Neutrophil (primary cell): ENCODE measurements at regions not wholly inside any gene's neighbourhood (a gene's known extent, or its start where the extent isn't known, plus 50 kb on each side); places are given as distances from the start of the nearest gene placed in this dataset.
"Not testable (repeated sequence)": the region's sequence is repeated elsewhere in the genome, so short reads cannot be mapped to it uniquely, and the experiment has no call there.

Source experiments
- H3K27ac ChIP-seq: fragments of 200-600 bp; sonication (generic); 2 replicates; pipeline ENCODE4 v1.5.1; 2016; ENCODE audit warnings: mild to moderate bottlenecking, moderate library complexity
- H3K27me3 ChIP-seq: fragments of 200-600 bp; sonication (generic); 2 replicates; pipeline ENCODE4 v1.6.0; 2016; ENCODE audit warnings: mild to moderate bottlenecking
- H3K36me3 ChIP-seq: fragments of 200-600 bp; sonication (generic); 2 replicates; pipeline ENCODE4 v1.5.1; 2017
- H3K4me1 ChIP-seq, 2 experiments: fragments of 200-600 bp in 1 of 2; sonication (generic) in 1 of 2; 1 replicate in 1 of 2; 2 replicates in 1 of 2; pipeline versions ENCODE4 v1.5.1 to v1.6.1; 2013 to 2016; ENCODE audit warnings: low read depth in 1 of 2, low read length in 1 of 2, mild to moderate bottlenecking in 1 of 2, moderate library complexity in 1 of 2; ENCODE audit not compliant: control insufficient read depth in 1 of 2, insufficient read depth in 1 of 2
- H3K4me3 ChIP-seq, 2 experiments: fragments of 200-600 bp in 1 of 2; sonication (generic) in 1 of 2; 1 replicate in 1 of 2; 2 replicates in 1 of 2; pipeline ENCODE4 v1.5.1; 2013 to 2016; ENCODE audit warnings: low read depth in 1 of 2, low read length in 1 of 2, mild to moderate bottlenecking in 1 of 2, moderate library complexity in 1 of 2
- H3K9me3 ChIP-seq: fragments of 200-600 bp; sonication (generic); 2 replicates; pipeline ENCODE4 v1.5.1; 2016
- TF ChIP-seq, protein P1 (sequence below): fragments of 200-600 bp; sonication (generic); IDR thresholded peaks from 2 replicates; pipeline ENCODE4 v1.5.1; 2016; ENCODE audit warnings: antibody characterized with exemption

DNA sequence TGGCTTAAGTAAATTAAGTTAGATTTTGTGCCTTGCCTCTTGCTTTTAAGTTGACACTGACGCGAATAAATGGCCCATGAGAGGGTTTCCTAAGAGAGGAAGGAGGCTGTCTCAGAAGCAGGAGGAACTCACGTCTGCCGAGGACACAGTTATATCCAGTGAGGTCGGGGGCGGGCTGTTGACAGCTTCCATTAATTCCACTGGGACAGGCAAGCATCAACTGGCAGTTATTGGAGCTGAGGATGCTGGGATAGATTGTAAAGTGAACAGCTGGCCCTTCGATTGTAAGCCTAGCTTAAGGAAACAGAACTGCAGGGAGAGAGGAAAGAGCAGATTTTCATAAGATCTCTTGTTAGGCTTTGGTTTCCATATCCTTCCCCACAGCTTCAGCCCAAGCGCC, 399.2 kb downstream of the IPO8 start:
- Histone ChIP-seq H3K27ac (no peak overlapping the region), H3K27me3 (no peaks in the 10 kb centered on the region), H3K4me1 (no peaks in the 10 kb centered on the region), H3K4me3 (no peak overlapping the region), H3K9me3 (no peaks in the 10 kb centered on the region), H3K36me3 (no peaks in the 10 kb centered on the region)
- TF ChIP-seq, protein P1, sequence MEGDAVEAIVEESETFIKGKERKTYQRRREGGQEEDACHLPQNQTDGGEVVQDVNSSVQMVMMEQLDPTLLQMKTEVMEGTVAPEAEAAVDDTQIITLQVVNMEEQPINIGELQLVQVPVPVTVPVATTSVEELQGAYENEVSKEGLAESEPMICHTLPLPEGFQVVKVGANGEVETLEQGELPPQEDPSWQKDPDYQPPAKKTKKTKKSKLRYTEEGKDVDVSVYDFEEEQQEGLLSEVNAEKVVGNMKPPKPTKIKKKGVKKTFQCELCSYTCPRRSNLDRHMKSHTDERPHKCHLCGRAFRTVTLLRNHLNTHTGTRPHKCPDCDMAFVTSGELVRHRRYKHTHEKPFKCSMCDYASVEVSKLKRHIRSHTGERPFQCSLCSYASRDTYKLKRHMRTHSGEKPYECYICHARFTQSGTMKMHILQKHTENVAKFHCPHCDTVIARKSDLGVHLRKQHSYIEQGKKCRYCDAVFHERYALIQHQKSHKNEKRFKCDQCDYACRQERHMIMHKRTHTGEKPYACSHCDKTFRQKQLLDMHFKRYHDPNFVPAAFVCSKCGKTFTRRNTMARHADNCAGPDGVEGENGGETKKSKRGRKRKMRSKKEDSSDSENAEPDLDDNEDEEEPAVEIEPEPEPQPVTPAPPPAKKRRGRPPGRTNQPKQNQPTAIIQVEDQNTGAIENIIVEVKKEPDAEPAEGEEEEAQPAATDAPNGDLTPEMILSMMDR, result no peak

DNA sequence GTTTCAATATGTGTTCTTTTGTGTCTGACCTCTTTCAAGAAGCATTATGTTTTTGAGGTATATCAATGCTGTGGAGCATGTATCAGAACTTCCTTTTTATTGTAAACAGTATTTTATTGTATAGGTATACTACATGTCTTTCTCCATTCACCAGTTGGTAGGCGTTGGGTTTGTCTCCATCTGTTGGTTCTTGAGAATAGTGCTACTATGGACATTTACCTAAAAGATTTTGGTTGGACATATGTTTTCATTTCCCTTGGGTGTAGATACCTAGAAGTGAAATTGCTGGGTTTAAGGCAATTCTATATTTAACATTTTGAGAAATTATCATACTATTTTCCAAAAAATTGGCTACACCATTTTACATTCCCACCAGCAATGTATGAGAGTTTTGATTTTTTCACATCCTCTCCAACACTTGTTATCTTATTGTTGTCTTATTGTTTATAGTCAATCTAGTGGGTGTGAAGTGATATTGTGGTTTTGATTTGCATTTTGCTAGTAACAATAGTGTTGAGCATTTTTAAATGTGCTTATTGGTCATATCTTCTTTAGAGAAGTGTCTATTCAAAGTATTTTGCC, 409.2 kb downstream of the IPO8 start:
- no peak overlapping the region for H3K4me3 ChIP-seq
- H3K9me3 ChIP-seq, result no peaks in the 10 kb centered on the region
- H3K27ac ChIP-seq, result no peak overlapping the region
- TF ChIP-seq, protein P1, result no peak
- H3K36me3 ChIP-seq, result no peaks in the 10 kb centered on the region
- H3K4me1 ChIP-seq, result no peaks in the 10 kb centered on the region
- H3K27me3 ChIP-seq, result no peaks in the 10 kb centered on the region

GRCh38 chr12:30278401-30278800, 417.3 kb downstream of the IPO8 start:
- TF ChIP-seq, protein P1, result no peak
- Histone ChIP-seq H3K36me3 (no peaks in the 10 kb centered on the region), H3K27ac (no peak overlapping the region), H3K27me3 (no peaks in the 10 kb centered on the region), H3K9me3 (no peaks in the 10 kb centered on the region), H3K4me1 (no peaks in the 10 kb centered on the region), H3K4me3 (no peak overlapping the region)

GRCh38 chr12:30272515-30272914, 423.2 kb downstream of the IPO8 start:
- not testable (repeated sequence) for H3K27ac ChIP-seq, H3K4me1 ChIP-seq, H3K27me3 ChIP-seq, H3K9me3 ChIP-seq, H3K4me3 ChIP-seq, H3K36me3 ChIP-seq

- no peaks in the 10 kb centered on the region for H3K9me3 ChIP-seq
- H3K36me3 ChIP-seq, result no peaks in the 10 kb centered on the region
- no peaks in the 10 kb centered on the region for H3K27me3 ChIP-seq
- H3K4me3 ChIP-seq, result no peak overlapping the region
- TF ChIP-seq, protein P1, result no peak
- H3K27ac ChIP-seq, result no peak overlapping the region
- H3K4me1 ChIP-seq, result no peaks in the 10 kb centered on the region
These were observed 426.2 kb downstream of the IPO8 start for GRCh38 chr12:30269496-30269895.

- H3K4me3 ChIP-seq, result no peak overlapping the region
- H3K4me1 ChIP-seq, result no peaks in the 10 kb centered on the region
- no peaks in the 10 kb centered on the region for H3K9me3 ChIP-seq
- TF ChIP-seq, protein P1, result no peak
- no peak overlapping the region for H3K27ac ChIP-seq
- H3K27me3 ChIP-seq, result no peaks in the 10 kb centered on the region
- H3K36me3 ChIP-seq, result no peaks in the 10 kb centered on the region
These were observed 427.6 kb downstream of the IPO8 start for GRCh38 chr12:30268041-30268440.
